ENCODE measurements at regions not wholly inside any gene's neighbourhood (a gene's known extent, or its start where the extent isn't known, plus 50 kb on each side); places are given as distances from the start of the nearest gene placed in this dataset.

DNA sequence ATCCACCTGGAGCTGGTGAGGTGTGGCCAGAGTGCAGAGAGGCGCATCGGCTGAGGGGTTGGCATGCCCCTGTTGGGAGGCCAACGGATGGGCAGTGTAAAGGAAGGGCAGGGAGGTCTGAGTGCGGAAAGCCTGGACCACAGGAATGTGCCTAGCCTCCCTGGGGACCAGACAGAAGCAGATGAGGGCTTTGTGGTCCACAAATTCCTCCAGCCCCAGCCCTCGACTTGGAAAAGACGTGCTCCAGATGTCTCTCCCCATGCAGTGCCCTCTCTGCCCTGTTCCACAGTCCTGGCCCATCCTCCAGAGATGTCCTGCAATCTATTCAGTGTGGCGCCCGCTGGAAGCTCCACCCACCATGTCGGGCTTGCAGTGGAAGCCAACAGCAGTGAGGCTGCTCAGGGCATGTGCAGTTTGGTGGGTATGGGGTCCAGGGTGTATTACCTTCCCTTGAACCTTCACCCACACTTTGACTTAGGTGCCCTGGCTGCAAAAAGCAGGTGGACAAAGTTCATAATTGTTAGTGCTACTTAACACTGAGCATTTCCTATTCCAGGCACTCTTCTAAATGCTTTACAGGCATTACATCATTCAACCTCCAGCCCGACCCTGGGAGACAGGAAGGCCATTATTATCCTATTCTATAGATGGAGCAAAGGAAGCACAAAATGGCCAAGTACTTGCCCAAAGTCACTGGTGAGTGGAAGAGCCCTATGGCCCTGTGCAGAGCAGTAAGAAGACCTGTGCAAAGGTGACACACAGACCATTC is 120.2 kb upstream of the SLC25A48 start:
- POLR2A ChIA-PET: interaction anchor here (1.3 kb wide), 1 partner anchor 10 kb away, joined by 3 read pairs; no protein-coding TSS in a partner anchor
- no peak for TF ChIP-seq CTCF (IDR thresholded peaks at IDR 0.05; ENCODE audit: unreplicated experiment)
- H3K9me3 Mint-ChIP-seq (ENCODE audit: unreplicated experiment): no peaks in the 10 kb centered on the region
- BruUV-seq (replicated peaks): no TSS peak
- H3K27me3 Mint-ChIP-seq (ENCODE audit: insufficient read depth, unreplicated experiment): no peaks in the 10 kb centered on the region
- H3K4me3 Mint-ChIP-seq (ENCODE audit: unreplicated experiment): no peak overlapping the region
- H3K27ac Mint-ChIP-seq (ENCODE audit: low read depth, unreplicated experiment): no peak overlapping the region
- H3K36me3 Mint-ChIP-seq (ENCODE audit: insufficient read depth, unreplicated experiment): no peaks in the 10 kb centered on the region
- intact Hi-C loops (cut with micrococcal nuclease): no loop called here
- peaks cover 7% of the 10 kb centered on the region for H3K4me1 Mint-ChIP-seq (ENCODE audit: insufficient read depth, unreplicated experiment)
- DNase-seq (ENCODE audit: unreplicated experiment): no peak
- CTCF ChIA-PET: interaction anchor here (0.6 to 2.3 kb wide), 4 partner anchors 11 to 153 kb away, joined by 3 to 6 read pairs (median 4); no protein-coding TSS in a partner anchor

- no peak overlapping the region for H3K27ac Mint-ChIP-seq (ENCODE audit: low read depth, unreplicated experiment)
- H3K4me1 Mint-ChIP-seq (ENCODE audit: insufficient read depth, unreplicated experiment): peaks cover under 1% of the 10 kb centered on the region
- H3K36me3 Mint-ChIP-seq (ENCODE audit: insufficient read depth, unreplicated experiment): no peaks in the 10 kb centered on the region
- intact Hi-C loops (cut with micrococcal nuclease): no loop called here
- no peaks in the 10 kb centered on the region for H3K27me3 Mint-ChIP-seq (ENCODE audit: insufficient read depth, unreplicated experiment)
- no peak for DNase-seq (ENCODE audit: unreplicated experiment)
- H3K9me3 Mint-ChIP-seq (ENCODE audit: unreplicated experiment): no peaks in the 10 kb centered on the region
- ChIA-PET POLR2A (interaction anchor here (1.3 kb wide), 1 partner anchor 9 kb away, joined by 3 read pairs; no protein-coding TSS in a partner anchor), CTCF (interaction anchor here (0.6 to 2.3 kb wide), 9 partner anchors 16 to 367 kb away, joined by 3 to 7 read pairs (median 4); no protein-coding TSS in a partner anchor)
- no peak for TF ChIP-seq CTCF (IDR thresholded peaks at IDR 0.05; ENCODE audit: unreplicated experiment)
- no peak overlapping the region for H3K4me3 Mint-ChIP-seq (ENCODE audit: unreplicated experiment)
- no TSS peak for BruUV-seq (replicated peaks)
Measured at GRCh38 chr5:135713161-135713915, 121.1 kb upstream of the SLC25A48 start.

- Mint-ChIP-seq H3K27me3 (ENCODE audit: insufficient read depth, unreplicated experiment) (no peaks in the 10 kb centered on the region), H3K27ac (ENCODE audit: low read depth, unreplicated experiment) (no peak overlapping the region), H3K4me1 (ENCODE audit: insufficient read depth, unreplicated experiment) (no peaks in the 10 kb centered on the region), H3K4me3 (ENCODE audit: unreplicated experiment) (no peak overlapping the region), H3K9me3 (ENCODE audit: unreplicated experiment) (no peaks in the 10 kb centered on the region), H3K36me3 (ENCODE audit: insufficient read depth, unreplicated experiment) (no peaks in the 10 kb centered on the region)
- TF ChIP-seq CTCF (IDR thresholded peaks at IDR 0.05; ENCODE audit: unreplicated experiment): no peak
- no peak for DNase-seq (ENCODE audit: unreplicated experiment)
- intact Hi-C loops (cut with micrococcal nuclease): no loop called here
- POLR2A ChIA-PET: no interaction called here
- CTCF ChIA-PET: interaction anchor here (0.6 to 1.9 kb wide), 2 partner anchors 146 to 171 kb away, joined by 5 to 7 read pairs; no protein-coding TSS in a partner anchor
- no TSS peak for BruUV-seq (replicated peaks)
Measured at GRCh38 chr5:135711911-135712310, 122.6 kb upstream of the SLC25A48 start.

DNA sequence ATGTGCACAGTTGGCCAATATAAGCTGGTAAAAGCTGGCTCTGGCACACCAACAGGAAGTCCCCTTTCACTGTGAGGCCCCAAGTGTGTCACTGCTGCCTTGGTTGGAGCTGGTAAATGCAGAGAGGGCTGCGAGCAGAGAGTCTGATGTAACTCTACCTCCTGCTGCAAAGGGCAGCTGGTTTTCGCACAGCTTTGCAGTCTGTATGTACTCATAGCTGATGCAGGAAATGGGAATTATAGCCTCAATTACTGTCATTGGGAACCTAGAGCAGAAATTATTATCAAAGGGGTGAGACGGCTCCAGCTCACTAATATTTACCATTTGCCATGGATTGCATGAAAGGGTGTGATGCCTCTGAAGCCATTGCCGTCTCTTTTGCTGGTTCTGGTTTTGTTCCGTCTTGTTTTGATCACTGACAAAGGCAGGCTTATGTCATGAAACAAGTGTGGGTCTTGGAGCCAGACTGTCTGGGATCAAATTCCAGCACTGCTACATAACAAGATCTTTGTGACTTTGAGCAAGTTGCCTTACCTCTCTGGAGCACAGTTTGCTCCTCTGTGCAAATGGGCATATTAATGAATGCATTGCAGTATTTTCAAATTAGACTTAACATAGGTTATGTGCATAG is 124.3 kb upstream of the SLC25A48 start:
- POLR2A ChIA-PET: no interaction called here
- H3K27ac Mint-ChIP-seq (ENCODE audit: low read depth, unreplicated experiment): no peak overlapping the region
- CTCF ChIA-PET: interaction anchor here (0.8 to 2.5 kb wide), 7 partner anchors 19 to 252 kb away, joined by 3 to 7 read pairs (median 4); no protein-coding TSS in a partner anchor
- H3K4me3 Mint-ChIP-seq (ENCODE audit: unreplicated experiment): no peak overlapping the region
- H3K36me3 Mint-ChIP-seq (ENCODE audit: insufficient read depth, unreplicated experiment): no peaks in the 10 kb centered on the region
- no TSS peak for BruUV-seq (replicated peaks)
- no peak for DNase-seq (ENCODE audit: unreplicated experiment)
- H3K4me1 Mint-ChIP-seq (ENCODE audit: insufficient read depth, unreplicated experiment): peaks cover 5% of the 10 kb centered on the region
- H3K9me3 Mint-ChIP-seq (ENCODE audit: unreplicated experiment): no peaks in the 10 kb centered on the region
- no peaks in the 10 kb centered on the region for H3K27me3 Mint-ChIP-seq (ENCODE audit: insufficient read depth, unreplicated experiment)
- TF ChIP-seq CTCF (IDR thresholded peaks at IDR 0.05; ENCODE audit: unreplicated experiment): no peak
- intact Hi-C loops (cut with micrococcal nuclease): no loop called here
